Activated T-helper 17 cell treated with anti-CD3 and anti-CD28 coated beads, Interleukin-2, amount 50 U/mL, for 72 hours (primary cell): ENCODE measurements at regions not wholly inside any gene's neighbourhood (a gene's known extent, or its start where the extent isn't known, plus 50 kb on each side); places are given as distances from the start of the nearest gene placed in this dataset.
"Not testable (repeated sequence)": the region's sequence is repeated elsewhere in the genome, so short reads cannot be mapped to it uniquely, and the experiment has no call there.

ENCODE experiments used
- ATAC-seq: fragments of 150-1000 bp; cut with Tn5 transposase; replicated peaks from 2 replicates; pipeline ENCODE4 v1.10.0; 2021; ENCODE audit warnings: mild to moderate bottlenecking, moderate library complexity
- H3K27ac Mint-ChIP-seq: one replicate; pipeline ENCODE4 v1.8.0; 2022; ENCODE audit warnings: mixed read lengths
- H3K27me3 Mint-ChIP-seq: one replicate; pipeline ENCODE4 v1.8.0; 2022; ENCODE audit warnings: mixed read lengths
- H3K36me3 Mint-ChIP-seq: one replicate; pipeline ENCODE4 v1.8.0; 2022; ENCODE audit warnings: low read depth, mild to moderate bottlenecking, mixed read lengths
- H3K4me1 Mint-ChIP-seq: one replicate; pipeline ENCODE4 v1.8.0; 2022; ENCODE audit warnings: mixed read lengths
- H3K4me3 Mint-ChIP-seq: one replicate; pipeline ENCODE4 v1.8.0; 2022; ENCODE audit warnings: mild to moderate bottlenecking, mixed read lengths
- H3K9me3 Mint-ChIP-seq: one replicate; pipeline ENCODE4 v1.8.0; 2022; ENCODE audit warnings: mixed read lengths

GRCh38 chr3:29031175-29031574, 249.7 kb upstream of the RBMS3 start:
- ATAC-seq, H3K27ac Mint-ChIP-seq: not testable (repeated sequence)

GRCh38 chr3:29033511-29033910, 247.4 kb upstream of the RBMS3 start:
- Mint-ChIP-seq H3K27me3 (no peaks in the 10 kb centered on the region), H3K36me3 (no peaks in the 10 kb centered on the region), H3K27ac (no peak overlapping the region), H3K4me1 (no peaks in the 10 kb centered on the region), H3K9me3 (peaks cover 8% of the 10 kb centered on the region), H3K4me3 (no peak overlapping the region)
- no peak for ATAC-seq

More at GRCh38 chr3:29031175-29031574, 249.7 kb upstream of the RBMS3 start:
- H3K4me1 Mint-ChIP-seq, H3K4me3 Mint-ChIP-seq, H3K36me3 Mint-ChIP-seq, H3K9me3 Mint-ChIP-seq, H3K27me3 Mint-ChIP-seq: not testable (repeated sequence)

GRCh38 chr3:29050155-29050554, 230.7 kb upstream of the RBMS3 start:
- H3K36me3 Mint-ChIP-seq: no peaks in the 10 kb centered on the region
- H3K27me3 Mint-ChIP-seq: no peaks in the 10 kb centered on the region
- H3K9me3 Mint-ChIP-seq: peaks cover 10% of the 10 kb centered on the region
- H3K4me3 Mint-ChIP-seq: no peak overlapping the region
- H3K4me1 Mint-ChIP-seq: no peaks in the 10 kb centered on the region
- no peak for ATAC-seq
- H3K27ac Mint-ChIP-seq: no peak overlapping the region

GRCh38 chr3:29057326-29057725, 223.5 kb upstream of the RBMS3 start:
- H3K36me3 Mint-ChIP-seq: no peaks in the 10 kb centered on the region
- H3K27me3 Mint-ChIP-seq: no peaks in the 10 kb centered on the region
- no peak for ATAC-seq
- H3K4me1 Mint-ChIP-seq: no peaks in the 10 kb centered on the region
- peaks cover 13% of the 10 kb centered on the region for H3K9me3 Mint-ChIP-seq
- no peak overlapping the region for H3K27ac Mint-ChIP-seq
- H3K4me3 Mint-ChIP-seq: no peak overlapping the region

- no peak for ATAC-seq
- Mint-ChIP-seq H3K4me1 (no peaks in the 10 kb centered on the region), H3K27me3 (no peaks in the 10 kb centered on the region), H3K36me3 (no peaks in the 10 kb centered on the region), H3K4me3 (no peak overlapping the region), H3K9me3 (peaks cover 6% of the 10 kb centered on the region), H3K27ac (no peak overlapping the region)
Observed at GRCh38 chr3:29064085-29064484, 216.8 kb upstream of the RBMS3 start.

GRCh38 chr3:29065211-29065785, 215.6 kb upstream of the RBMS3 start:
- Mint-ChIP-seq H3K4me1 (no peaks in the 10 kb centered on the region), H3K4me3 (no peak overlapping the region), H3K36me3 (no peaks in the 10 kb centered on the region), H3K27ac (no peak overlapping the region), H3K27me3 (no peaks in the 10 kb centered on the region), H3K9me3 (peaks cover 6% of the 10 kb centered on the region)
- ATAC-seq: no peak

- ATAC-seq: no peak
- Mint-ChIP-seq H3K4me3 (no peak overlapping the region), H3K9me3 (peaks cover 14% of the 10 kb centered on the region), H3K27ac (no peak overlapping the region), H3K36me3 (no peaks in the 10 kb centered on the region), H3K27me3 (no peaks in the 10 kb centered on the region), H3K4me1 (no peaks in the 10 kb centered on the region)
Observed at GRCh38 chr3:29067007-29067406, 213.9 kb upstream of the RBMS3 start.

- Mint-ChIP-seq H3K9me3 (peaks cover 18% of the 10 kb centered on the region), H3K27me3 (no peaks in the 10 kb centered on the region), H3K27ac (no peak overlapping the region), H3K4me1 (no peaks in the 10 kb centered on the region), H3K36me3 (no peaks in the 10 kb centered on the region), H3K4me3 (no peak overlapping the region)
- no peak for ATAC-seq
Observed at GRCh38 chr3:29070959-29071634, 209.8 kb upstream of the RBMS3 start.

- no peaks in the 10 kb centered on the region for H3K4me1 Mint-ChIP-seq
Observed at GRCh38 chr3:29072611-29073010, 208.3 kb upstream of the RBMS3 start.

GRCh38 chr3:29077356-29077755, 203.5 kb upstream of the RBMS3 start:
- Mint-ChIP-seq H3K4me1 (no peaks in the 10 kb centered on the region), H3K27me3 (no peaks in the 10 kb centered on the region), H3K27ac (no peak overlapping the region), H3K4me3 (no peak overlapping the region), H3K9me3 (peaks cover 6% of the 10 kb centered on the region), H3K36me3 (no peaks in the 10 kb centered on the region)
- no peak for ATAC-seq

More at GRCh38 chr3:29072611-29073010, 208.3 kb upstream of the RBMS3 start:
- no peaks in the 10 kb centered on the region for H3K36me3 Mint-ChIP-seq
- no peak overlapping the region for H3K4me3 Mint-ChIP-seq
- no peaks in the 10 kb centered on the region for H3K27me3 Mint-ChIP-seq
- H3K27ac Mint-ChIP-seq: no peak overlapping the region
- peaks cover 16% of the 10 kb centered on the region for H3K9me3 Mint-ChIP-seq
- ATAC-seq: no peak

GRCh38 chr3:29079358-29079757, 201.5 kb upstream of the RBMS3 start:
- H3K9me3 Mint-ChIP-seq: peaks cover 3% of the 10 kb centered on the region
- no peaks in the 10 kb centered on the region for H3K4me1 Mint-ChIP-seq
- no peak overlapping the region for H3K27ac Mint-ChIP-seq
- no peaks in the 10 kb centered on the region for H3K36me3 Mint-ChIP-seq
- no peak overlapping the region for H3K4me3 Mint-ChIP-seq
- no peak for ATAC-seq
- no peaks in the 10 kb centered on the region for H3K27me3 Mint-ChIP-seq

GRCh38 chr3:29080967-29081366, 199.9 kb upstream of the RBMS3 start:
- Mint-ChIP-seq H3K4me1 (no peaks in the 10 kb centered on the region), H3K36me3 (no peaks in the 10 kb centered on the region), H3K27me3 (no peaks in the 10 kb centered on the region), H3K4me3 (no peak overlapping the region), H3K9me3 (peaks cover 3% of the 10 kb centered on the region), H3K27ac (no peak overlapping the region)
- no peak for ATAC-seq

GRCh38 chr3:29083081-29083480, 197.8 kb upstream of the RBMS3 start:
- H3K27me3 Mint-ChIP-seq: no peaks in the 10 kb centered on the region
- H3K27ac Mint-ChIP-seq: no peak overlapping the region
- no peaks in the 10 kb centered on the region for H3K36me3 Mint-ChIP-seq
- H3K9me3 Mint-ChIP-seq: peaks cover 6% of the 10 kb centered on the region
- no peak for ATAC-seq
- no peak overlapping the region for H3K4me3 Mint-ChIP-seq
- no peaks in the 10 kb centered on the region for H3K4me1 Mint-ChIP-seq

- Mint-ChIP-seq H3K9me3 (peaks cover 6% of the 10 kb centered on the region), H3K27ac (no peak overlapping the region), H3K27me3 (no peaks in the 10 kb centered on the region), H3K36me3 (no peaks in the 10 kb centered on the region), H3K4me3 (no peak overlapping the region), H3K4me1 (no peaks in the 10 kb centered on the region)
- ATAC-seq: no peak
Observed at GRCh38 chr3:29083676-29084075, 197.2 kb upstream of the RBMS3 start.

GRCh38 chr3:29088579-29088978, 192.3 kb upstream of the RBMS3 start:
- no peak for ATAC-seq
- no peaks in the 10 kb centered on the region for H3K4me1 Mint-ChIP-seq
- H3K36me3 Mint-ChIP-seq: no peaks in the 10 kb centered on the region
- H3K27ac Mint-ChIP-seq: no peak overlapping the region
- H3K4me3 Mint-ChIP-seq: no peak overlapping the region
- H3K27me3 Mint-ChIP-seq: no peaks in the 10 kb centered on the region
- H3K9me3 Mint-ChIP-seq: peaks cover 13% of the 10 kb centered on the region
